T-cell (primary cell): ENCODE measurements at regions not wholly inside any gene's neighbourhood (a gene's known extent, or its start where the extent isn't known, plus 50 kb on each side); places are given as distances from the start of the nearest gene placed in this dataset.

Experiments used
- ATAC-seq, 4 experiments: fragments of 200-7000 bp in 3 of 4; fragments of 150-1000 bp in 1 of 4; cut with Tn5 transposase; replicated peaks in 1 of 4; 1 replicate in 3 of 4; 2 replicates in 1 of 4; pipeline ENCODE4 v1.10.0; 2021; ENCODE audit warnings: moderate library complexity in 3 of 4, mild to moderate bottlenecking in 2 of 4, moderate number of reproducible peaks in 1 of 4
- CTCF ChIA-PET, 2 donors: fragments of 300-600 bp; sonication (Branson Sonifier 250); formaldehyde crosslinking; loops; one replicate each; lab custom pipeline; 2022; ENCODE audit warnings: antibody characterized with exemption in 2 of 2; lab: Charles Lee
- POLR2A ChIA-PET, 2 donors: fragments of 300-600 bp; sonication (Branson Sonifier 250); formaldehyde crosslinking; loops; one replicate each; lab custom pipeline; 2022; ENCODE audit warnings: antibody characterized with exemption in 2 of 2; lab: Charles Lee
- DNase-seq, 35 experiments: peaks; one replicate each; pipeline versions ENCODE4 v3.0.0 to v3.0.0-alpha.2; 2013 to 2023
- H3K27ac ChIP-seq: one replicate; pipeline ENCODE4 v1.5.1; 2013; ENCODE audit warnings: low read length
- H3K27me3 ChIP-seq, 2 experiments: replicated peaks in 1 of 2; 1 replicate in 1 of 2; 2 replicates in 1 of 2; pipeline versions ENCODE4 v1.6.1 to v1.7.0; 2013; ENCODE audit warnings: low read length in 1 of 2, mixed read lengths in 1 of 2; ENCODE audit not compliant: control insufficient read depth in 2 of 2, insufficient read depth in 2 of 2; ENCODE audit errors: extremely low read depth in 1 of 2
- H3K36me3 ChIP-seq, 2 donors: 1 replicate in 1 of 2; 2 replicates in 1 of 2; pipeline versions ENCODE4 v1.6.1 to v1.7.0; 2013; ENCODE audit warnings: low read length in 1 of 2; ENCODE audit not compliant: control insufficient read depth in 2 of 2, insufficient read depth in 1 of 2; ENCODE audit errors: extremely low read depth in 1 of 2
- H3K4me1 ChIP-seq, 2 experiments: 1 replicate in 1 of 2; 2 replicates in 1 of 2; pipeline versions ENCODE4 v1.6.1 to v1.7.0; 2013; ENCODE audit warnings: low read length in 2 of 2, mixed read lengths in 1 of 2; ENCODE audit not compliant: insufficient read depth in 2 of 2, control insufficient read depth in 1 of 2; ENCODE audit errors: extremely low read depth in 1 of 2
- H3K4me3 ChIP-seq, 2 donors: 1 replicate in 1 of 2; 2 replicates in 1 of 2; pipeline versions ENCODE4 v1.5.1 to v1.7.0; 2013; ENCODE audit warnings: mild to moderate bottlenecking in 2 of 2, low read length in 1 of 2, moderate library complexity in 1 of 2; ENCODE audit not compliant: control insufficient read depth in 1 of 2; ENCODE audit errors: extremely low read depth in 1 of 2
- H3K9me3 ChIP-seq: 2 replicates; pipeline ENCODE4 v1.7.0; 2013
- H3K27ac Mint-ChIP-seq, 2 donors: one replicate each; pipeline ENCODE4 v1.8.0; 2020 to 2021; ENCODE audit warnings: mild to moderate bottlenecking in 2 of 2, mixed read lengths in 2 of 2
- H3K27me3 Mint-ChIP-seq, 2 donors: one replicate each; pipeline ENCODE4 v1.8.0; 2021 to 2022; ENCODE audit warnings: mixed read lengths in 2 of 2
- H3K36me3 Mint-ChIP-seq: one replicate; pipeline ENCODE4 v1.8.0; 2021; ENCODE audit warnings: mixed read lengths
- H3K4me1 Mint-ChIP-seq, 3 donors: one replicate each; pipeline ENCODE4 v1.8.0; 2020 to 2022; ENCODE audit warnings: mixed read lengths in 3 of 3, mild to moderate bottlenecking in 1 of 3
- H3K4me3 Mint-ChIP-seq, 3 donors: one replicate each; pipeline ENCODE4 v1.8.0; 2020 to 2022; ENCODE audit warnings: mild to moderate bottlenecking in 3 of 3, mixed read lengths in 3 of 3, moderate library complexity in 3 of 3
- H3K9me3 Mint-ChIP-seq, 3 donors: one replicate each; pipeline ENCODE4 v1.8.0; 2020 to 2022; ENCODE audit warnings: mixed read lengths in 3 of 3
- WGBS: methylation state at CpG from one replicate; pipeline ENCODE4 v1.1.5; 2013; ENCODE audit warnings: missing lambda C conversion rate; ENCODE audit not compliant: insufficient coverage; 5-methylcytosine and 5-hydroxymethylcytosine counted together

- Mint-ChIP-seq H3K4me3 (no peak overlapping the region), H3K9me3 (peaks cover 0 to 7% (median 4%) of the 10 kb centered on the region in 3 donors), H3K27ac (no peak overlapping the region), H3K36me3 (no peaks in the 10 kb centered on the region), H3K4me1 (no peaks in the 10 kb centered on the region), H3K27me3 (peaks cover 29 to 42% of the 10 kb centered on the region in 2 donors)
- CTCF ChIA-PET = no interaction called here
- WGBS = 18% methylated on average over 2 of the region's 3 CpGs
- Histone ChIP-seq H3K9me3 (no peaks in the 10 kb centered on the region), H3K36me3 (no peaks in the 10 kb centered on the region), H3K4me1 (no peaks in the 10 kb centered on the region), H3K27me3 (peaks cover 0 to 24% of the 10 kb centered on the region in 2 experiments), H3K27ac (no peak overlapping the region), H3K4me3 (no peak overlapping the region)
- no peak for ATAC-seq
- DNase-seq = no peak
- POLR2A ChIA-PET = no interaction called here
These were observed 100.7 kb downstream of the ASB7 start for GRCh38 chr15:100703032-100703578.

GRCh38 chr15:100703671-100704070, 101.3 kb downstream of the ASB7 start:
- Mint-ChIP-seq H3K9me3 (peaks cover 0 to 10% (median 7%) of the 10 kb centered on the region in 3 donors), H3K4me3 (no peak overlapping the region), H3K36me3 (no peaks in the 10 kb centered on the region), H3K27ac (no peak overlapping the region), H3K4me1 (no peaks in the 10 kb centered on the region), H3K27me3 (peaks cover 29 to 45% of the 10 kb centered on the region in 2 donors)
- ChIA-PET CTCF (no interaction called here), POLR2A (no interaction called here)
- no peak for ATAC-seq
- no peaks in the 10 kb centered on the region for H3K36me3 ChIP-seq
- WGBS = 89% methylated on average over 4 of the region's 10 CpGs
- no peaks in the 10 kb centered on the region for H3K4me1 ChIP-seq
- DNase-seq = no peak
- no peaks in the 10 kb centered on the region for H3K9me3 ChIP-seq
- H3K27ac ChIP-seq = no peak overlapping the region
- H3K27me3 ChIP-seq = peaks cover 0 to 25% of the 10 kb centered on the region in 2 experiments
- H3K4me3 ChIP-seq = no peak overlapping the region

DNA sequence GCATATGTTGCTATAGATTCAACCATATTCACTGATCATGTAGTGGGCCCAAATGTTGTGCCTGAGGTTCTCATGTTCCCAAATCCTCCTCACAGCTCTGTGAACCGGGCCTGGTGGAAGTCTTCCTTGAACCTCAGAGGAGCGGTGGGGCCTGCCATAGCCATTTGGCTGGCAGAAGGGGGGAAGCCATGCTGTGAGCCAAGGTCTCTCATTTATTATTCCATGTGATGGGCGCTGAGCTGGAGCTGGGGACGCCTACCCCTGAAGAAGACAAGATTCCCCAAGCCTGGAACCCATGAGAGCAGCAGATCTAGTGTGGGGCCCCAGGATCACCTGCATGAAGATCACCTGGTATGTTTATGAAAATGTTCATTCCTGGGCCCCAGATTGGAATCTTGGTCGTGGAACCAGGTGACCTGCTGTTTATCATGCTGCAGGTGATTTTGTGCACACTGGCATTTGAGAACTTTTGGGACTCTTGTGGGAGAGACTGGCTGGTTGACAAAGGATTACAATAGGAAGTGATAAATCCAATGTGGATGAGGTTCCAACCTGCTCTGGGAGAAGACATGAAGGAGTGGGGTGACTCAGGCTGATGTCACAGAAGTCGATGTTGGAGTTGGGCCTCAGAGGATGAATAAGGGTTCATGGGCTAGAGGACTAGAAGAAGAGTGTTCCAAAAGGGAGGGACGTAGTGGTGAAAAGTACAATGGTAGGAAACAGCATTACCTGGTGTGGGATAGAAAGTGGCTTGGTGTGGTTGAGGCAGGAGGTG, 102.1 kb downstream of the ASB7 start:
- no peak overlapping the region for H3K27ac Mint-ChIP-seq
- H3K4me1 ChIP-seq = no peaks in the 10 kb centered on the region
- ATAC-seq (no peak), DNase-seq (no peak)
- peaks cover 0 to 28% of the 10 kb centered on the region in 2 experiments for H3K27me3 ChIP-seq
- POLR2A ChIA-PET = no interaction called here
- 83% methylated on average over 4 of the region's 7 CpGs for WGBS
- no peaks in the 10 kb centered on the region for H3K36me3 Mint-ChIP-seq
- no peak overlapping the region for H3K27ac ChIP-seq
- no peak overlapping the region for H3K4me3 ChIP-seq
- H3K9me3 Mint-ChIP-seq = peaks cover 0 to 13% (median 11%) of the 10 kb centered on the region in 3 donors
- H3K27me3 Mint-ChIP-seq = peaks cover 29 to 50% of the 10 kb centered on the region in 2 donors
- no peaks in the 10 kb centered on the region for H3K4me1 Mint-ChIP-seq
- no peaks in the 10 kb centered on the region for H3K36me3 ChIP-seq
- CTCF ChIA-PET = no interaction called here
- no peaks in the 10 kb centered on the region for H3K9me3 ChIP-seq
- H3K4me3 Mint-ChIP-seq = no peak overlapping the region

GRCh38 chr15:100705065-100705464, 102.7 kb downstream of the ASB7 start:
- DNase-seq = no peak
- Histone ChIP-seq H3K4me1 (no peaks in the 10 kb centered on the region), H3K27ac (no peak overlapping the region), H3K27me3 (peaks cover 0 to 28% of the 10 kb centered on the region in 2 experiments), H3K4me3 (no peak overlapping the region), H3K36me3 (no peaks in the 10 kb centered on the region), H3K9me3 (no peaks in the 10 kb centered on the region)
- 79% methylated on average over 6 of the region's 7 CpGs for WGBS
- Mint-ChIP-seq H3K36me3 (no peaks in the 10 kb centered on the region), H3K4me1 (no peaks in the 10 kb centered on the region), H3K27ac (no peak overlapping the region), H3K9me3 (peaks cover 0 to 17% (median 16%) of the 10 kb centered on the region in 3 donors), H3K27me3 (peaks cover 29 to 50% of the 10 kb centered on the region in 2 donors), H3K4me3 (no peak overlapping the region)
- ChIA-PET POLR2A (no interaction called here), CTCF (no interaction called here)
- ATAC-seq = no peak

- H3K27ac Mint-ChIP-seq = no peak overlapping the region
- peaks cover 25 to 50% of the 10 kb centered on the region in 2 donors for H3K27me3 Mint-ChIP-seq
- no peaks in the 10 kb centered on the region for H3K36me3 ChIP-seq
- ATAC-seq (no peak), DNase-seq (no peak)
- peaks cover 0 to 28% of the 10 kb centered on the region in 2 experiments for H3K27me3 ChIP-seq
- H3K27ac ChIP-seq = no peak overlapping the region
- 78% methylated on average over 8 of the region's 11 CpGs for WGBS
- H3K4me1 Mint-ChIP-seq = no peaks in the 10 kb centered on the region
- peaks cover 0 to 19% (median 18%) of the 10 kb centered on the region in 3 donors for H3K9me3 Mint-ChIP-seq
- H3K36me3 Mint-ChIP-seq = no peaks in the 10 kb centered on the region
- CTCF ChIA-PET = no interaction called here
- no peaks in the 10 kb centered on the region for H3K9me3 ChIP-seq
- no peaks in the 10 kb centered on the region for H3K4me1 ChIP-seq
- POLR2A ChIA-PET = no interaction called here
- H3K4me3 ChIP-seq = no peak overlapping the region
- no peak overlapping the region for H3K4me3 Mint-ChIP-seq
These were observed 103.5 kb downstream of the ASB7 start for GRCh38 chr15:100705841-100706240.

- ChIA-PET CTCF (no interaction called here), POLR2A (no interaction called here)
- WGBS = 90% methylated on average over 2 of the region's 4 CpGs
- H3K27ac Mint-ChIP-seq = no peak overlapping the region
- Histone ChIP-seq H3K36me3 (no peaks in the 10 kb centered on the region), H3K9me3 (no peaks in the 10 kb centered on the region), H3K27me3 (peaks cover 0 to 28% of the 10 kb centered on the region in 2 experiments), H3K4me3 (no peak overlapping the region), H3K4me1 (no peaks in the 10 kb centered on the region), H3K27ac (no peak overlapping the region)
- peaks cover 21 to 41% of the 10 kb centered on the region in 2 donors for H3K27me3 Mint-ChIP-seq
- H3K9me3 Mint-ChIP-seq = peaks cover 0 to 19% (median 18%) of the 10 kb centered on the region in 3 donors
- ATAC-seq (no peak), DNase-seq (no peak)
- no peaks in the 10 kb centered on the region for H3K36me3 Mint-ChIP-seq
- no peaks in the 10 kb centered on the region for H3K4me1 Mint-ChIP-seq
- H3K4me3 Mint-ChIP-seq = no peak overlapping the region
These were observed 104.8 kb downstream of the ASB7 start for GRCh38 chr15:100707229-100707628.
